ENCODE measurements at regions not wholly inside any gene's neighbourhood (a gene's known extent, or its start where the extent isn't known, plus 50 kb on each side); places are given as distances from the start of the nearest gene placed in this dataset.

- TF ChIP-seq CTCF (conservative IDR thresholded peaks at IDR 0.05; ENCODE audit: low read depth, low read length), result no peak
- H3K4me3 ChIP-seq (IDR thresholded peaks at IDR 0.05; ENCODE audit: insufficient read depth, low read depth, low read length), result no peak overlapping the region
- H3K27ac ChIP-seq, result no peak overlapping the region
- no peaks in the 10 kb centered on the region for H4K20me1 ChIP-seq (ENCODE audit: insufficient read depth)
- no peaks in the 10 kb centered on the region for H3K27me3 ChIP-seq (ENCODE audit: insufficient read depth, low read depth)
- no peaks in the 10 kb centered on the region for H3K36me3 ChIP-seq (ENCODE audit: insufficient read depth)
- H3K79me2 ChIP-seq (ENCODE audit: insufficient read depth, low read depth), result no peaks in the 10 kb centered on the region
- no peak overlapping the region for H3K9ac ChIP-seq
- H3K4me2 ChIP-seq, result no peak overlapping the region
- H2AFZ ChIP-seq (ENCODE audit: low read depth), result no peak overlapping the region
- H3K4me1 ChIP-seq (ENCODE audit: low read depth, poor library complexity, severe bottlenecking), result no peaks in the 10 kb centered on the region
Measured at GRCh38 chr3:76949462-76949861, 90.4 kb upstream of the ROBO2 start.

- Histone ChIP-seq H3K4me3 (IDR thresholded peaks at IDR 0.05; ENCODE audit: insufficient read depth, low read depth, low read length) (no peak overlapping the region), H3K79me2 (ENCODE audit: insufficient read depth, low read depth) (no peaks in the 10 kb centered on the region), H3K4me1 (ENCODE audit: low read depth, poor library complexity, severe bottlenecking) (no peaks in the 10 kb centered on the region), H3K9ac (no peak overlapping the region), H3K36me3 (ENCODE audit: insufficient read depth) (no peaks in the 10 kb centered on the region), H2AFZ (ENCODE audit: low read depth) (no peak overlapping the region), H3K27me3 (ENCODE audit: insufficient read depth, low read depth) (no peaks in the 10 kb centered on the region), H3K27ac (no peak overlapping the region), H4K20me1 (ENCODE audit: insufficient read depth) (no peaks in the 10 kb centered on the region), H3K4me2 (no peak overlapping the region)
- TF ChIP-seq CTCF (conservative IDR thresholded peaks at IDR 0.05; ENCODE audit: low read depth, low read length), result no peak
Measured at GRCh38 chr3:76950590-76950989, 89.3 kb upstream of the ROBO2 start.

- no peak overlapping the region for H3K4me2 ChIP-seq
- no peak overlapping the region for H3K27ac ChIP-seq
- TF ChIP-seq CTCF (conservative IDR thresholded peaks at IDR 0.05; ENCODE audit: low read depth, low read length), result no peak
- H3K4me3 ChIP-seq (IDR thresholded peaks at IDR 0.05; ENCODE audit: insufficient read depth, low read depth, low read length), result no peak overlapping the region
- H2AFZ ChIP-seq (ENCODE audit: low read depth), result no peak overlapping the region
- no peak overlapping the region for H3K9ac ChIP-seq
- H3K79me2 ChIP-seq (ENCODE audit: insufficient read depth, low read depth), result no peaks in the 10 kb centered on the region
- no peaks in the 10 kb centered on the region for H3K36me3 ChIP-seq (ENCODE audit: insufficient read depth)
- H3K27me3 ChIP-seq (ENCODE audit: insufficient read depth, low read depth), result no peaks in the 10 kb centered on the region
- no peaks in the 10 kb centered on the region for H4K20me1 ChIP-seq (ENCODE audit: insufficient read depth)
- H3K4me1 ChIP-seq (ENCODE audit: low read depth, poor library complexity, severe bottlenecking), result no peaks in the 10 kb centered on the region
Measured at GRCh38 chr3:76954412-76954811, 85.5 kb upstream of the ROBO2 start.

GRCh38 chr3:76958274-76958673 lies 81.6 kb upstream of the ROBO2 start:
- Histone ChIP-seq H3K4me2 (no peak overlapping the region), H4K20me1 (ENCODE audit: insufficient read depth) (no peaks in the 10 kb centered on the region), H3K4me1 (ENCODE audit: low read depth, poor library complexity, severe bottlenecking) (no peaks in the 10 kb centered on the region), H2AFZ (ENCODE audit: low read depth) (no peak overlapping the region), H3K9ac (no peak overlapping the region), H3K79me2 (ENCODE audit: insufficient read depth, low read depth) (no peaks in the 10 kb centered on the region), H3K36me3 (ENCODE audit: insufficient read depth) (no peaks in the 10 kb centered on the region), H3K27ac (no peak overlapping the region), H3K27me3 (ENCODE audit: insufficient read depth, low read depth) (no peaks in the 10 kb centered on the region), H3K4me3 (IDR thresholded peaks at IDR 0.05; ENCODE audit: insufficient read depth, low read depth, low read length) (no peak overlapping the region)
- TF ChIP-seq CTCF (conservative IDR thresholded peaks at IDR 0.05; ENCODE audit: low read depth, low read length), result no peak

GRCh38 chr3:76958861-76959260 lies 81.0 kb upstream of the ROBO2 start:
- H3K4me2 ChIP-seq, result no peak overlapping the region
- H3K4me3 ChIP-seq (IDR thresholded peaks at IDR 0.05; ENCODE audit: insufficient read depth, low read depth, low read length), result no peak overlapping the region
- H3K36me3 ChIP-seq (ENCODE audit: insufficient read depth), result no peaks in the 10 kb centered on the region
- no peaks in the 10 kb centered on the region for H3K4me1 ChIP-seq (ENCODE audit: low read depth, poor library complexity, severe bottlenecking)
- no peaks in the 10 kb centered on the region for H4K20me1 ChIP-seq (ENCODE audit: insufficient read depth)
- H2AFZ ChIP-seq (ENCODE audit: low read depth), result no peak overlapping the region
- TF ChIP-seq CTCF (conservative IDR thresholded peaks at IDR 0.05; ENCODE audit: low read depth, low read length), result no peak
- H3K79me2 ChIP-seq (ENCODE audit: insufficient read depth, low read depth), result no peaks in the 10 kb centered on the region
- no peak overlapping the region for H3K27ac ChIP-seq
- H3K9ac ChIP-seq, result no peak overlapping the region
- H3K27me3 ChIP-seq (ENCODE audit: insufficient read depth, low read depth), result no peaks in the 10 kb centered on the region
